T1000 (cell line): ENCODE measurements at regions not wholly inside any gene's neighbourhood (a gene's known extent, or its start where the extent isn't known, plus 50 kb on each side); places are given as distances from the start of the nearest gene placed in this dataset.
"Not testable (repeated sequence)": the region's sequence is repeated elsewhere in the genome, so short reads cannot be mapped to it uniquely, and the experiment has no call there.

Experiments
- DNase-seq: peaks from one replicate; lab custom pipeline; 2025; ENCODE audit warnings: mixed read lengths; lab: John Stamatoyannopoulos, UW

DNA sequence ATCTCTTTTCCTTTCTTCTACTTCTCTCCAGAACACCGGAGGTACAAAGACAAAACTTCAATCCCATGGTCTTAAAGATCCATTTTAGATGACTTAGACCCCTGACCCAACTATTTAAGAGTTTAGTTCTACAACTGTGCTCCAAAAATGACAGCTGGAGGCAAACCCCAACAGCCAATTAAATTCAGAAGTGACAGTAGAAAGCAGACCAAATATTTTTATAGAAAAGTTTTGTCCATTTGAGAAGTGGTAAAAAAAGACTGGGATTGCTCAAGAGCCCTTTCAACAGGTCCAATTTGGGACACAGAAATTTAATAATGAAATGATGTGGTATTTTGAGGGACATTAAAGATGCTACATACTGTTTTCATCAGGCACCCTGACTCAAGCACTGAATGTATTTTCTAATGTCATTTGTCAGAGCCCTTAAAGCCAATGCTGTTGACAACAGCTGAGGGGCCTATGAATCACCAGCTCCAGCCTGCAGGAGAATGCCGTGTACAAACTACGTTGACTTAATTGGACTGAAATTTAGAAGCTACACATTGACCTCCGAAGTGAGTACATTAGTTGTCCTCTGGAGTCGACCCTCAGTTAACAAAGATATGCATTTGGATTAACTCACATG lies 147.5 kb upstream of the PIK3R1 start:
- no peak for DNase-seq

GRCh38 chr5:68067291-68067690 lies 148.3 kb upstream of the PIK3R1 start:
- DNase-seq: no peak

DNA sequence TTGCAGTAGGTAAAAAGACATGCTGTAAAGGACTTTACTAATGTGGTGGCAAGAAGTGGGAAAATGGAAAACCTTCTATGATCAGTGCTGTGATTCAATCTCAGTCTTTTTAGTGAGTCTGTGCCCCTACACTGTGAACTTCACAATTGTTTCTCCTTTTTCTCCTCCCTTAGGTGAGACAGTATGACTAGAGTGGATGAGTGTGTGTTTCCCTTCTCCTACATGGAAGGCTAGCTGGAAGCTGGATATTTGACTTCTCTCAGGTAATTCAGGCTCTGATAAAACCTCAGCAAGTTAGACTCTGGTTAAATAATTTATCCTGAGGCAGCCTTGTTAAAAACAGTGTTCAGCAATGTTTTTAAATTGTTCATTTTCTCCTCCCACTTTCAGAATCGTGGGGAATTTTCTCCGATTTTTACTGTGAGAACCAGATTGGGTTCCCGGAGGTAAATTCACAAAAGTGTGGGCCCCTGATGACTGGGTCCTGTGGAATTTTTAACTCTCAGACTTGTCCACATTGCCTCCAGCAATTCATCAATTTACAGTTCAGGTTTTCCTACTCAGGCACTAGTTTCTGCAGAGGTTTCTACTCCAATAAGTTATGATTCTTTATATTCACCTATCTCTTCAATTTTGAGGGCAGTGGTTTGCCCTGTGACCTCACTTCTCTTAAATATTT lies 149.1 kb upstream of the PIK3R1 start:
- no peak for DNase-seq

DNA sequence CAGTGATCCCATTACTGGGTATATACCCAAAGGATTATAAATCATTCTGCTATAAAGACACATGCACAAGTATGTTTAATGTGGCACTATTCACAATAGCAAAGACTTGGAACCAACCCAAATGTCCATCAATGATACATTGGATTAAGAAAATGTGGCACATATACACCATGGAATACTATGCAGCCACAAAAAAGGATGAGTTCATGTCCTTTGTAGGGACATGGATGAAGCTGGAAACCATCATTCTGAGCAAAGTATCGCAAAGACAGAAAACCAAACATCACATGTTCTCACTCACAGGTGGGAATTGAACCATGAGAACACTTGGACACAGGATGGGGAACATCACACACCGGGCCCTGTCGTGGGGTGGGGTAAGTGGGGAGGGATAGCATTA lies 150.2 kb upstream of the PIK3R1 start:
- not testable (repeated sequence) for DNase-seq

GRCh38 chr5:68060382-68060781 lies 155.2 kb upstream of the PIK3R1 start:
- no peak for DNase-seq

DNA sequence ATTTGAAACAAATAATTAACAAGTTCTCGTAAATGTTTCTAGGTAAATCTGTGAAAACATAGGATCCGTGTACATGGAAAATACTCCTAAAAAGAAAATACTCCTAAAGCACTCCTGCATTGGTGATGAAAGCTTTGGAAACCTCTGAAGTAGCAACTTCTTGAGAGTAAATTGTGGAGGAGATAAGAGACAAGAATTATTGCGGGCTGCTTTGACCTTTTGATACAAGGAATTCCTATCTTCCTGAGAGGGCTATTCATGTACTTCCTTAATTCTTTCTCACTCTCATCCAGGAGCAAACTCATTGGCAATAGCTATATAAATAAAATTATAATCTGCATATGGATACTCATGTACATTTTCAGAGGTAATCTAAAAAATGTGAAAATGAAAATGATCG lies 158.4 kb upstream of the PIK3R1 start:
- no peak for DNase-seq

DNA sequence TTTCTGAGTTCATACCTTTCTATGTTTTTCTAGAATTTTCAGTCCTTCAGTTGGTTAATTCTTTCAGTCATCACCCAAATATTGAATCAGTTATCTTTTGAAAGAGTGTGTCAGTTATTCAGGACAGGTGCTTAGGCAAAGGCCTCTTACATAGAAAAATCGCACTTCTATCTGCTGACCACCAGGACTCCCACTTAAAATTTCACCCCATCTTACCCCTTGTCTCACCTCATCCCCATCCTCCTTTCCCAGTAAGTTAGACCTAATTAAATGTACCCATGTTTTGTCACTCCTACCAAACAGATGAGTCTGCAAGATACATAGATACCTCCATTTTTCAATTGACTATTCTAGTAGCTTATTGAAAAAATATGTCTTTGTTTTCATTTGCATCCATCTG lies 159.9 kb upstream of the PIK3R1 start:
- no peak for DNase-seq

DNA sequence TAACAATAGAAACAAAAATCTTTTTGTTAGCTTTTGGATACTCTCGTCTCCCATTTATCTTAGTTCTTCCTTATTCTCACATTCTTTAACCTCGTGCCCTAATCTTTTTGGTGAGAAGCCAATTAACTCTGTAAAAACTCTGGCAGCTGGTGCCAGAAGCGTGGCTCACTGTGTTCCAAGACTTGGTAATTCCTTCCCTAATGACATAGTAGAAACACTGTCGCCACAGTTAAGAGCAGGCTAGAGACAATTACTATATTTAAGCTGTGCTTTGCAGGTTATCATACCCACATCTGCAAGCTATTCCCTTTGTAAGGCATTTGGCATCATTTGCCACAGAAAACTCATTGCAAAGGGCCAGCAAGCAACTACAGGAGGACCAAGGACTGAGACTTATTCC lies 160.9 kb upstream of the PIK3R1 start:
- DNase-seq: no peak

DNA sequence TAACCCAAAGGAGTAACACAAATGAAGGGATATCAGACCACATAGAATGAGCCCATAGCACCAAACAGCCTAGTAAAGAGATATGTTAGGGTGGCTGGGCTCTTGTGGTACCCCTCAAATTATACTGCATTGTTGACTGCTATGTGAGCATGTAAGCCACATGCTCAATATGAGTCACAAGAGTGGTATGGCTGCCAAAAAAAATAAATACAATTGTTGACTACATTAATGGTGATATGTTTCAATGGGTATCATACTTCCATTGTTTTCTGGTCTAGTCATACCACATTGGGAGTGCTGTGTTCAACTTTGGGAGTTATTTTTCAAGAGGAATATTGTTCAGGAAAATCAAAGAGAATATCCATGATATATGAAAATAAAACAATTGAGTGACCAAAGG lies 162.4 kb upstream of the PIK3R1 start:
- DNase-seq: no peak

DNA sequence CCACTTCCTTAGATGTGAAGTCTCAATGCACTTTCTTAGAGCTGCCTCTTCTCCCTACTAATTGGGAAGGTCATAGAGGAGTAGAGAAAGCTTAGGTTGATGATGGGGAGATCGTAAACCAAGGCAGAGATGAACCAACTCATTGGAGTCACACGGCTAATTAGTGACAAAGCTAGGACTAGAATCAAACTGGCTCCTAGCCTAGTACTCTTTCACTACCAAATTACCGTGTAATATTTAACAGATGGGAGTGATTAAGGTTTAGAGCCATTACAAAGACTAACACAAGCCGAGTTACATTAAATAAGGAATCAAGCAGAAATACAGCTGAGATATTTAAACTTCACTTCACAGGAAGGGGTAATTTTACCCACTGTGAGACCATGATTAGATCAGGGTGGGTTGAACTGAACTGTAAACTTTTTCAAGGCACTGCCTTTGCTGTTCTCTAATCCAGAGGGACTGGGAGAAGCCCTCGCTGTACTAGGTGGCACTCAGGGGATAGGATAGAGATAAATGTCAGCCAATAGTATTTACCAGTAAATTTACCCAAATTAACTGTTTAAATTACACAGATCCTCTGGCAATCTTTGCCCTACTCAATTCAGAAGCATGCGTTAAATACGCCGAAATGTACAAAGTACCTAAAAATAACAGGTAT lies 166.4 kb upstream of the PIK3R1 start:
- no peak for DNase-seq

GRCh38 chr5:68048516-68048915 lies 167.0 kb upstream of the PIK3R1 start:
- DNase-seq: no peak

DNA sequence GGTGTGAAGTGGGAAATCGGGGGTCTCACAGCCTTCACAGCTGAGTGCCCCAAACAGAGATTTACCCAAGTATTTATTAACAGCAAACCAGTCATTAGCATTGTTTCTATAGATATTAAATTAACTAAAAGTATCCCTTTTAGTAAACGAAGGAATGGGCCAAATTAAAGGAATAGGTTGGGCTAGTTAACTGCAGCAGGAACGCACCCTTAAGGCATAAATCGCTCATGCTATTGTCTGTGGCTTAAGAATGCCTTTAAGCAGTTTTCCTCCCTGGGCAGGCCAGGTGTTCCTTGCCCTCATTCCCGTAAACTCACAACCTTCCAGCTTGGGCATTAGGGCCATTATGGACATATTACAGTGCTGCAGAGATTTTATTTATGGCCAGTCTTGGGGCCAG lies 167.5 kb upstream of the PIK3R1 start:
- not testable (repeated sequence) for DNase-seq

DNA sequence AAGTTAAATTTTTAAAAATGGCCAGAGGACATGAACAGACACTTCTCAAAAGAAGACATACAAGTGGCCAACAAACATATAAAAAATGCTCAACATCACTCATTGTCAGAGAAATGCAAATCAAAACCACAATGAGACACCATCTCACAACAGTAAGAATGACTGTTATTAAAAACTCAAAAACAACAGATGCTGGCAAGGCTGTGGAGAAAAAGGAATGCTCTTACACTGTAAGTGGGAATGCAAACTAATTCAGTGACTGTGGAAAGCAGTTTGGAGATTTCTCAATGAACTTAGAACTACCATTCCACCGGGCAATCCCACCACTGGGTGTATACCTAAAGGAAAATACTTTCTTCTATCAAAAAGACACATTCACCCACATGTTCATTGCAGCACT lies 168.5 kb upstream of the PIK3R1 start:
- no peak for DNase-seq

GRCh38 chr5:68046445-68046844 lies 169.1 kb upstream of the PIK3R1 start:
- peak; percentile 68 for DNase-seq

DNA sequence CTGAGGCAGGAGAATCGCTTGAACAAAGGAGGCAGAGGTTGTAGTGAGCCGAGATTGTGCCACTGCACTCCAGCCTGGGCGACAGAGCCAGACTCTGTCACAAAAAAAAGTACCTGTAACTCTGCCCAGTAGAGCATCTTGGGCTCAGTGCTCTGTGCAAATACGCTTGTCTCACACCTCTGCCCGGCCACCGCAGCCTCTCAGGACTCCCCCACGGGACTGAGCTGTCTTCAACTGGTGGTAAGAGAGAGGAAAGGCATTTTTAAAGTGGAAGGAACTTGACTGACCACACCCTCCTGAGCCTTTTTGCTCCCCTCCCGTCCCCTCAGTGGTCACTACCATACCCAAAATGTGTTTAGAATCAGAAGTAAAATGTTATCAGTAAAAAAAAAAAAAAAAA lies 174.3 kb upstream of the PIK3R1 start:
- no peak for DNase-seq

DNA sequence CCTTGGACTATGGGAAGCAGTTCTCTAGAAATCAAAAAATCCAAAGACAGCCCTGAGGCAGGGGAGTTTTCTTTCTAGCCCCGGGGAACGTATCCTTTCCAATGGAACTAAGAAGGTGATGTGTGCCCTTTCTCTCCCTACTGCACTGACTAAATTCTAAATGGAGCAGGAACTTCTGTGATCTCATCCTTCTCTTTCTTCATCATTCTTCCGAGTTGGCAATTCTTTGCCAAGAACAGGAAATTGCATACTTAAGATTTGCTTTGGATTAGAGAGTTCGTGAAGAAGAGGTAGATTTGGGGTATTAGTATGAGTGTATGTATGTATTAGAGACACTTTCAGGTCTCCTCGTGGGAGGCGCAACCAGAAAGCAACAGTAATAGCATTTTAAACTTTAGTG lies 178.0 kb upstream of the PIK3R1 start:
- DNase-seq: no peak

GRCh38 chr5:68033961-68034571 lies 181.5 kb upstream of the PIK3R1 start:
- no peak for DNase-seq

DNA sequence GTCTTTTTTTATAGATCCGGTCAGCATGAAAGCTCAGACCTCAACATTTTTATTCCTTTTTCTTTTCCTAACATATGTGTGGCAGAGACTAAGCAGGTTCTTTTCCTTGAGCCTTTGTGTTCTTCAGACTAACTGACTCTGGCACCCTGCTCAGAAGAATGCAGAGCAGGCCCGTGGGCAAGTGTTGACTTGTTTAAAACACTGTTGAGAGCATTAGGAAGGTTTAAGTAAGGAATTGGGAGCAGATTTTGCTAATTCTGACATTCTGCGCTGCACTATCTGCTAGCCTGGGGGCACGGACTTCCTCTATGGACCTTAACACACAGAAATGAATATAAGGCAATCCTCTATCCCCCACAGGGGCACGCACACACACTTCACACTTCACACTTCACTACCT lies 182.5 kb upstream of the PIK3R1 start:
- no peak for DNase-seq

- DNase-seq: no peak
Measured at GRCh38 chr5:68032216-68032762, 183.3 kb upstream of the PIK3R1 start.

DNA sequence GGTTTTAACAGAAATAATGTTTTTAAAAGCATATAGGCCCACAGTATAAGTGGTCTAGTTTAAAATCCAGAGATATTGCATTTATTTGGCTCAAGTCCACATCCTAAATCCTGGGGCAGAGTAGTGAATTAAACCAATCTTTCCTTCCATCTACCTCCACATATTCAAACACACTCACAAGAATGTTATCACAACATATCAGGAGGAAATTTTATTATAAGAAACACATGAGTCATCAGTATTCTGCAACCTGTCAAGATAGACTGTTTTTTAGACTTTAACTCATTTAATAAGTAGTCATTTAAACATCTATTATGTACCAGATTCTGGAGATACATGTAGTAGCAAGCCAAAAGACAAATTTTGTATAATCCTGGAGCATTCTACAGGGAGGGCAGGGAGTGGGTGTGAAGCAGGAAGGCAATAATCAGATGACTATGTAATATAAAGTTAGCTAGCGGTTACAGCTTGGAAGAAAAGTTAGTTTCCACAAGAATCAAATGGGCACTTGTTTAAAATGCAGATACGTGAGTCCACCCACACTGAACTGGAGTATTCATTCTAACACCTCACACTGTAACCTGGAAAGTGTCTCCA lies 187.3 kb upstream of the PIK3R1 start:
- no peak for DNase-seq

DNA sequence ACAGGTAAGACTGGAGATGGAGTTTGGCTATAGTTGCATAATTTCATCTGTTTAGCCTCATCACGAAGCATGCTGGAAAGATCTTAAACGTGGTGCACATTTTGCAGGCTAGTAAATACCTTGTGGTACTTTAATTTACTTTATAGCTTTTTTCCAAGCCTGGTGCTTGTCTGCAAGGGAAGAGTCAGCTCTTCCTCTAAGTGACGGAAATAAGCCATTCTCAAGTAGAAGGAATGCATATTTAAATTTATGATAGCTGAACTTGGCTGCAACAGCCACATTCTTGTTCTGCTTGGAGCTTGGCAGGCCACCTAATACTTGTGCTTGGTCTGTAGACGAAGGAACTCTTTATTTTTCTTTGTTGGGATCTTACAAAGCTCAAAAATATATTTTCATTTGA lies 188.0 kb upstream of the PIK3R1 start:
- DNase-seq: no peak

- no peak for DNase-seq
Measured at GRCh38 chr5:68026092-68026885, 189.3 kb upstream of the PIK3R1 start.
